IPS-NIHi7 (cell line): ENCODE measurements at regions not wholly inside any gene's neighbourhood (a gene's known extent, or its start where the extent isn't known, plus 50 kb on each side); places are given as distances from the start of the nearest gene placed in this dataset.

Source experiments
- DNase-seq: peaks from one replicate; pipeline ENCODE4 v3.0.0; 2012; ENCODE audit warnings: mixed read lengths; ENCODE audit errors: extremely low spot score

GRCh38 chr2:236872015-236872414 lies 213.7 kb upstream of the COPS8 start:
- no peak for DNase-seq

DNA sequence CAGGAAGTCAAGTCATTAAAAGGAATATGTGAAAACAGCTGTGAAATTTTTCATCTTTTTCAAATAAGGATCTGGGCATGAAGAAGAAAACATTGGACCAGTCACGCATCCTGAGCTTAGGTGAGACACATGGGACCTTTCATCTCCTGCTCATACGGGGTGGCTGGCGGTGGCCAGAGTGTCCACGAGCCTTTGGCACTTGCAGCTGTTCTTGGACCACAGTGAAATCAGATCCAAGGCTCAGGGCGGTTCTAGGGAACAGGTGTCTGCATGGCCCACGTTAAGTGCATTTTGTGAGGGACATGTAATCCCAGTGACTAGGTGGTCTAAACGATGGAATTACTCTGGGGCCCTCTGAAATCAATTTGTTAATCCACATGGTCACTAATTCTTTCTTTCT lies 212.7 kb upstream of the COPS8 start:
- DNase-seq = no peak

GRCh38 chr2:236873636-236874035 lies 212.1 kb upstream of the COPS8 start:
- DNase-seq = no peak

GRCh38 chr2:236874866-236875481 lies 210.7 kb upstream of the COPS8 start:
- DNase-seq = no peak

DNA sequence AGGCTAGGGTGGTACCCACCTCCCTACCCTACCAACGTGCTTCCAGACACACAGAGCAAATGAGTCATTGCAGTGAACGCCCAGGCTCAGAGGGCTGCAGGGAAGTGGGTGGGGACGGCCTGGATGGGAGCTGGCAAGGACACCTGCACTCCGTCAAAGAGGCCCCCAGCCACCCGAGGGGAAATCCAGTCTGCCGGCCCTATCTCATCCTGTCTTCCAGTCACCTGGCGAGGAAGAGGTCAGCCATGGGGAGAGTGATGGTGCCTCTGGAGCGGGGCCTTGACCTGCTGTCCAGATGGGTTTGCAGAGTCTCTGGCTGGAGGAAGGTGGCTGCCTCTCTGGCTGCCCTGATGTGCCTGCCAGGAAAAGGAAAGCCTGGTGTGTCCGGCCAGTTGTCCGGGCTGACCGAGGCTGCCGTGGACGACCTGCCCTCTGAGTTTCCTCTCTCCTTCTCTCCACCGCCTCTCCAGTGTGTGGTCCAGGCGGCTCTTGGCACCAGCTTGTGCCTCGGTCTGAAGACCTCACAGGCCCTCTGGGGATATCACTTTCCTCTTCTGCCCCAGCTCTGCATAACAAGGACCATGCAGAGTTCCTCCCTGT lies 209.7 kb upstream of the COPS8 start:
- DNase-seq = no peak

DNA sequence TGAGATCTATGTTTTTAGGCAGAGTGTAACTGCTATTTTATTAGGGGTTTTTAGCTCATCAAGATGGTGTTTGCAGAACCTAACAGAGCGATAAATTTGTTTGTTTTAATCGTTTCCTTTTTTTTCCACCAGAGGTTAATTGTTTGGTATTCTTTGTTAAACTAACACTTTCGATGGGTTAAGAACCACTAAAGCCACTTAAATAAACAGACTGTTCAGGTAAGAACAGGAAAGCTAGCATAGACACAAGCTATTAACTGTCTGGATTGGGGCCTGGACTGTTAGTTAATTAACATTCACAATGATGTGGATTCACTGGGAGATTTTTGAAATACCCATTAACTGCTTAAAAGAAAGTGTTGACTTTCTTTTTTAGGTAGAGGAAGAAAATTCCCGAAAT lies 209.0 kb upstream of the COPS8 start:
- no peak for DNase-seq

- DNase-seq = no peak
These were observed 207.7 kb upstream of the COPS8 start for GRCh38 chr2:236877972-236878371.

DNA sequence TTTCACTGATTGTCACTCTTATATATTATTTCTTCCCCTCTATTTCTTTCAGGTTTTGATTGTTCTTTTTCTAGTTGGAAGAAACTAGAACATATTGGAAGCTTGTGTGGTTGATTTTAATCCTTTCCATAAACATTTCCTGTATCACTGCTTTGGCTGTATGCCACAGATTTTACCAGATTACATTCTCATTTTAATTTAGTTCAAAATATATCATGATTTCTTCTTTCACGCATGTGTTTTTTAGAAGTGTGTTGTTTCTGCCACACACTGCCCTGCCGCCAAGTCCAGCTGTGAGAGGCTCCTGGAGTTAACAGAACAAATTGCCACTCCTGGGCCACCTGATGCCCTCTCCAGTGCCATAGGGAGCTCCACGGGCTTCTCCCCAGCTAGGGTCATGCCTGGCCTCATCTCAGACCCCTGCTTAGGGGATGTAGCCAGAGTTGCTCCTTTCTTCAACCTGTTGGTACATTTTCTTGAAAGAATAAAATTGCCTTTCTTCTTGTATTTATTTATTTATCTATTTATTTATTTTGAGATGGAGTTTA lies 206.2 kb upstream of the COPS8 start:
- DNase-seq = no peak

DNA sequence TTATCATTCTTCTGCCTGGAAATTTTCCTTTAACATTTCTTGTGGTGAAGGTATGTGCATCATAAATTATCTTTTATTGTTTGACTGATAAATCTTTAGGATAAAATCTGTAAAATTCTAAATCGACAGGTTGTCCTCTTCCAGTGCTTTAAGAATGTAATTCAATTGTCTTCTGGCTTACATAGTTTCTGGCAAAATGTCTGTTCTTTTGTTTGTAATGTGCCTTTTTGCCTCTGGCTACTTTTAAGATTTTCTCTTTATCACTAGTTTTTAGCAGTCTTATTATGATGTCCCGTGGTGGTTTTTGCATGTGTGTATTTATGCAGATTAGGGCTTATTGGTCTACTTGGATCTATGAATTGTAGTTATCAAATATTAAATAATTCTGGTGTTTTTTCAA lies 203.6 kb upstream of the COPS8 start:
- no peak for DNase-seq

DNA sequence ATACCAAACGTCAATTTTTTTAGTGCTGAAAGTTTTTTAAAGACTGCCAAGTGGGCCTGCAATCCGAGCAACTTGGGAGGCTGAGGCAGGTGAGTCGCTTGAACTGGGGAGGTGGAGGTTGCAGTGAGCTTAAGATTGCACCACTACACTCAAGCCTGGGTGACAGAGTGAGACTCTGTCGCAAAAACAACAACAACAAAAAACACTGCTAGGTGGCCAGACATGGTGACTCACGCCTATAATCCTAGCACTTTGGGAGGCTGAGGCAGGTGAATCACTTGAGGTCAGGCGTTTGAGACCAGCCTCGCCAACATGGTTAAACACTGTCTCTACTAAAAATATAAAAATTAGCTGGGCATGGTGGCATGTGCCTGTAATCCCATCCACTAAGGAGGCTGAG lies 202.8 kb upstream of the COPS8 start:
- no peak for DNase-seq

DNA sequence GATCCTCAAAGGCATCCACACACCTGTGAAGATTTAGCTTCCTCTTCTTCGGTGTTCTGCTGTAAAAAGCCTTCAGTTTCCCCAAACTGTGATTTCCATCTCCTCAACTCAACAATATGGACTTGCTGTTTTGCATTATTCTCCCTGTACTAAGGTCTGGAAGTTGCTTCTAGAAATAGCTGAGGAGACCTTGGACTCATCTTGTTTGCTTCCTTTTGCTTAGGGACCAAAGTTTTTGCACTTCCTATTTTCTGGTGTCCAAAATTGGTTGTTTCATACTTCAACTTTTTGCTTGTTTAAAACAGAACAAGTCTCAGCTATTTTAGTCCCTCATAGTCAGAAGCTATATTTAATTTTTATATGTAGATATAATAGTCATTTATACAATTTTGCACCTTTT lies 201.9 kb upstream of the COPS8 start:
- no peak for DNase-seq

DNA sequence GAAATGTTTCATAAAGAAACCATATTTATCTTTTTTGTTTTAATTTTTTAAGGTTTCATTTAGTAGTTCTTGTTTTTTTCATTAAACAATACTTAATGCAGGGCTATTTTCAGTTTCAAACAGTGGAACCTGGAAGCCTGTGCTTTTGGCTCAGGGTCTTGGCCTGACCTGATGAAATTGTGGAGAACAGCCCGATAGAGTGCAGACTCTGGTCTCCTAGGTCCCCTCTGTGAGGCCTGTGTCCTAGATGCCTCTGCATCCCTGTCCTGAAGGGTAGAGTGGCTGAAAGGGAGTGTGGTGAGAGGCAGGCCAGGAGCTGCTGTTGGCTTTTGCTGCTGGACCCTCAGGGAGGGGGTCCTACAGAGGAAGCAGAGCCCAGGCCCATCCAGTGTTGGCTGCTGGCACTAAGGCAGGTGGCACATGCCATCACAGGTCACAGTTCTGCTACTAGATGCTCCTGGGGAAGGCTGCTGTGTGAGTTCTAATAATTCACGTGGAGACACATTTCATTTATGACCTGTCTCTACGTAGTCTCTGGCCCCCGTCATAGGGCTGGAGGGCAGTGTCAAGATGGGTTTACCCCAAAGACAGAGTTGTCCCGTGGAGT lies 201.0 kb upstream of the COPS8 start:
- no peak for DNase-seq

DNA sequence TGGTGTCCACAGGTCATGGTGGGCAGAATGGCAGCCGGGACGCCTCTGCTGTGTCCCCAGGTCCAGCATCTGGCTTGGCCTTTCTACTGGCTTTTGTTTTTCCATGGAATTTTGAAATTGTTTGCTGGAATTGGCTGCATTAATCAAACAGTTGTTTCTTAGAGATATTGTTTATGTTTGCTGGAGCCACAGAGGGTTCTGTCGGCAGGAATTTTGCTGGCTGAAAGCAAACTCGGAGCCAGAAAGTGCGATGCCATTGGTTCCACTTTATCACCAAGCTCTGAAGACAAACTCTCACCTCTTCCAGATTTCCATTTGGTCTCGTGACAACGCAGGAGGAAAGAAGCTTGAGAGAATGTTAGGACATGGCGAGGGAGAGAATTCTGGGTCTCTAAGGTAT lies 199.2 kb upstream of the COPS8 start:
- DNase-seq = no peak

GRCh38 chr2:236887531-236887930 lies 198.2 kb upstream of the COPS8 start:
- DNase-seq = no peak

DNA sequence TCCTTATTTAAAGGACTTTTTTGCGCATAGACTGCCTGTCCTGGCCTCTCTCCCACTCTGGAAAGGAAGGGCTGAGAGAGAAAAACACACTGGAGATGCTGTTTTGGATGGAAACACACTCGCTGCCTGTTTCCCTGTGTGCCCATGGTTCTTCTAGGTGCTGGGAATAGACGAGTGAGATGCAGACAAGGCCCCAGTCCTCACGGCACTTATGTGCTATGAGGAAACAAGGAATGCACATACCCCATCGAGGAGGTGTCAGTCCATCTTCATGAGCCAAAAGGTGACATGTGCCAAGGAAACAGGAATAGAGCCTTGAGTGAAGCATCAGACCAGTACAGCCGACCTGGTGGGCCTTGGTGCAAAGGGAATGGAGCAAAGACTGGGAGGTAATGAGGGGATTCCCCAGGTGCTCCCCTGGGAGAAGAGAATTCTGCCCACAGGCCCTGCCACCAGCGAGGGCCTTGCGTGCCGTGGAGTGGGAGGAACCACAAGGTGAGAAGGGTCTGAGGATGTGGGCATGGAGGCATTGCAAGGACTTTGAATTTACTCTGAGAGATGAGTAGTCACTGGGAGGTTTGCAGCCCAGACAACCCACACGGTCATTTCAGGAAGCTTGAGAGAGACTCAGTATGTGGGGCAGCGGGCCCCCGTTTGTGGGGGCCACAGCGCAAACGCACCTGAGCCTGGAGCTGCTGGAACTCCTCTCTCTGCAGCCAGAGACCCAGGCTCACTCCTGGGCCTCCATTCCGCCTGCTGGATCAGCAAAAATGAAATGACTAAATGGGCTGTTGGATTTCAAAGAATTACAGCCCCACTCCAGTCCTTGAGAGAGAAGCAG lies 197.5 kb upstream of the COPS8 start:
- no peak for DNase-seq

- DNase-seq = no peak
These were observed 196.6 kb upstream of the COPS8 start for GRCh38 chr2:236888794-236889780.

GRCh38 chr2:236889791-236890704 lies 195.6 kb upstream of the COPS8 start:
- no peak for DNase-seq

GRCh38 chr2:236892721-236893120 lies 193.0 kb upstream of the COPS8 start:
- no peak for DNase-seq

DNA sequence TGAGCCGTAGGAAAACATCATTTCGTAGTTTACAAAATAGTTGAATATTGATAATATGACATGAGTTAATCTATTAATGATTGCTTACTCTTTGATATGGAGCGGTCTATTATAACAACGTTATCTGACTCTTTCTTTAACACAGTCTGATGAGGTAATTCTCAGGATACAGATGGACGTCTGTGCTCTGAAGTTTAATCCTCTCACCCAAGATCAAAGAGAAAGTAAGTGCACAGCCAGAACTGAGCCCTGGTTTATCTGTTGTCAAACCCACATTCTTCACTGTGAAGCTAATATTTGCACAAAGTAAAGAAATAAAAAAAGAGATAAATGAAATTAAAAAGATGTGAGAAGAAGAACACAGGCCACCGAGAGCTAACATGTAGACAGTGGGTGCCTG lies 190.9 kb upstream of the COPS8 start:
- DNase-seq = no peak

GRCh38 chr2:236895497-236895896 lies 190.2 kb upstream of the COPS8 start:
- DNase-seq = no peak
